ENCODE measurements at regions not wholly inside any gene's neighbourhood (a gene's known extent, or its start where the extent isn't known, plus 50 kb on each side); places are given as distances from the start of the nearest gene placed in this dataset.

GRCh38 chr16:65878347-65878746 lies 488.1 kb upstream of the CDH5 start:
- no peak overlapping the region for H3K9ac ChIP-seq (ENCODE audit: low read length)
- H3K27me3 Mint-ChIP-seq (ENCODE audit: low read depth, unreplicated experiment) = peaks cover 6% of the 10 kb centered on the region
- no peaks in the 10 kb centered on the region for H3K4me1 ChIP-seq (ENCODE audit: insufficient read depth, low read length)
- no peaks in the 10 kb centered on the region for H3K79me2 ChIP-seq (ENCODE audit: insufficient read depth, low read length)
- H3K4me2 ChIP-seq (ENCODE audit: low read length) = no peak overlapping the region
- no peak for FAIRE-seq
- TF ChIP-seq CTCF (IDR thresholded peaks at IDR 0.05; ENCODE audit: insufficient read depth, low read depth, low read length) = no peak
- no peak for TF ChIP-seq EZH2 (IDR thresholded peaks at IDR 0.05; ENCODE audit: insufficient read depth, low read length)
- no peaks in the 10 kb centered on the region for H3K27me3 ChIP-seq (ENCODE audit: insufficient read depth, low read length)
- H3K27ac ChIP-seq (ENCODE audit: low read depth, low read length) = no peak overlapping the region
- H3K4me3 ChIP-seq (ENCODE audit: insufficient read depth, low read depth, low read length) = no peak overlapping the region
- H3K9me3 ChIP-seq (ENCODE audit: insufficient read depth, low read depth, low read length) = no peaks in the 10 kb centered on the region
- no peak overlapping the region for H3K27ac Mint-ChIP-seq (ENCODE audit: unreplicated experiment)
- no peak for DNase-seq (ENCODE audit: low read depth)
- H3K4me3 Mint-ChIP-seq (ENCODE audit: unreplicated experiment) = no peak overlapping the region
- H3K9me3 Mint-ChIP-seq (ENCODE audit: unreplicated experiment) = no peaks in the 10 kb centered on the region
- H4K20me1 ChIP-seq (ENCODE audit: insufficient read depth, low read length) = no peaks in the 10 kb centered on the region
- peaks cover 6% of the 10 kb centered on the region for H3K4me1 Mint-ChIP-seq (ENCODE audit: low read depth, unreplicated experiment)
- no peak overlapping the region for H2AFZ ChIP-seq (ENCODE audit: low read depth, low read length)
- no peaks in the 10 kb centered on the region for H3K36me3 Mint-ChIP-seq (ENCODE audit: low read depth, unreplicated experiment)
- no peaks in the 10 kb centered on the region for H3K36me3 ChIP-seq (ENCODE audit: insufficient read depth, low read length)

GRCh38 chr16:65876624-65877023 lies 489.9 kb upstream of the CDH5 start:
- no peaks in the 10 kb centered on the region for H3K9me3 Mint-ChIP-seq (ENCODE audit: unreplicated experiment)
- no peaks in the 10 kb centered on the region for H4K20me1 ChIP-seq (ENCODE audit: insufficient read depth, low read length)
- no peak for TF ChIP-seq EZH2 (IDR thresholded peaks at IDR 0.05; ENCODE audit: insufficient read depth, low read length)
- TF ChIP-seq CTCF (IDR thresholded peaks at IDR 0.05; ENCODE audit: insufficient read depth, low read depth, low read length) = no peak
- H3K9me3 ChIP-seq (ENCODE audit: insufficient read depth, low read depth, low read length) = no peaks in the 10 kb centered on the region
- H3K4me1 Mint-ChIP-seq (ENCODE audit: low read depth, unreplicated experiment) = peaks cover 6% of the 10 kb centered on the region
- H3K4me3 Mint-ChIP-seq (ENCODE audit: unreplicated experiment) = no peak overlapping the region
- H3K36me3 ChIP-seq (ENCODE audit: insufficient read depth, low read length) = no peaks in the 10 kb centered on the region
- FAIRE-seq (no peak), DNase-seq (ENCODE audit: low read depth) (no peak)
- no peaks in the 10 kb centered on the region for H3K36me3 Mint-ChIP-seq (ENCODE audit: low read depth, unreplicated experiment)
- H2AFZ ChIP-seq (ENCODE audit: low read depth, low read length) = no peak overlapping the region
- H3K79me2 ChIP-seq (ENCODE audit: insufficient read depth, low read length) = no peaks in the 10 kb centered on the region
- peaks cover 13% of the 10 kb centered on the region for H3K27me3 Mint-ChIP-seq (ENCODE audit: low read depth, unreplicated experiment)
- H3K27ac ChIP-seq (ENCODE audit: low read depth, low read length) = no peak overlapping the region
- no peak overlapping the region for H3K4me2 ChIP-seq (ENCODE audit: low read length)
- H3K27me3 ChIP-seq (ENCODE audit: insufficient read depth, low read length) = no peaks in the 10 kb centered on the region
- H3K4me3 ChIP-seq (ENCODE audit: insufficient read depth, low read depth, low read length) = no peak overlapping the region
- no peaks in the 10 kb centered on the region for H3K4me1 ChIP-seq (ENCODE audit: insufficient read depth, low read length)
- no peak overlapping the region for H3K9ac ChIP-seq (ENCODE audit: low read length)
- H3K27ac Mint-ChIP-seq (ENCODE audit: unreplicated experiment) = no peak overlapping the region

GRCh38 chr16:65876056-65876408 lies 490.5 kb upstream of the CDH5 start:
- Mint-ChIP-seq H3K9me3 (ENCODE audit: unreplicated experiment) (no peaks in the 10 kb centered on the region), H3K36me3 (ENCODE audit: low read depth, unreplicated experiment) (no peaks in the 10 kb centered on the region), H3K4me1 (ENCODE audit: low read depth, unreplicated experiment) (peaks cover 6% of the 10 kb centered on the region), H3K4me3 (ENCODE audit: unreplicated experiment) (no peak overlapping the region), H3K27ac (ENCODE audit: unreplicated experiment) (no peak overlapping the region), H3K27me3 (ENCODE audit: low read depth, unreplicated experiment) (peaks cover 13% of the 10 kb centered on the region)
- Histone ChIP-seq H3K4me1 (ENCODE audit: insufficient read depth, low read length) (no peaks in the 10 kb centered on the region), H3K4me3 (ENCODE audit: insufficient read depth, low read depth, low read length) (no peak overlapping the region), H3K9ac (ENCODE audit: low read length) (no peak overlapping the region), H4K20me1 (ENCODE audit: insufficient read depth, low read length) (no peaks in the 10 kb centered on the region), H3K4me2 (ENCODE audit: low read length) (no peak overlapping the region), H3K27ac (ENCODE audit: low read depth, low read length) (no peak overlapping the region), H3K9me3 (ENCODE audit: insufficient read depth, low read depth, low read length) (no peaks in the 10 kb centered on the region), H2AFZ (ENCODE audit: low read depth, low read length) (no peak overlapping the region), H3K79me2 (ENCODE audit: insufficient read depth, low read length) (no peaks in the 10 kb centered on the region), H3K36me3 (ENCODE audit: insufficient read depth, low read length) (no peaks in the 10 kb centered on the region), H3K27me3 (ENCODE audit: insufficient read depth, low read length) (peaks cover 2% of the 10 kb centered on the region)
- DNase-seq (ENCODE audit: low read depth) = peak; percentile 14
- TF ChIP-seq CTCF (IDR thresholded peaks at IDR 0.05; ENCODE audit: insufficient read depth, low read depth, low read length) = no peak
- TF ChIP-seq EZH2 (IDR thresholded peaks at IDR 0.05; ENCODE audit: insufficient read depth, low read length) = no peak
- no peak for FAIRE-seq
